ENCODE measurements at regions not wholly inside any gene's neighbourhood (a gene's known extent, or its start where the extent isn't known, plus 50 kb on each side); places are given as distances from the start of the nearest gene placed in this dataset.

GRCh38 chr1:30195424-30196134 lies 527.8 kb downstream of the MATN1 start:
- no peak overlapping the region for H3K4me3 ChIP-seq (ENCODE audit: low read length)
- no peak for DNase-seq (ENCODE audit: low read depth)
- TF ChIP-seq CTCF (IDR thresholded peaks at IDR 0.05; ENCODE audit: insufficient read depth, low read depth, low read length, missing control alignments), result no peak

DNA sequence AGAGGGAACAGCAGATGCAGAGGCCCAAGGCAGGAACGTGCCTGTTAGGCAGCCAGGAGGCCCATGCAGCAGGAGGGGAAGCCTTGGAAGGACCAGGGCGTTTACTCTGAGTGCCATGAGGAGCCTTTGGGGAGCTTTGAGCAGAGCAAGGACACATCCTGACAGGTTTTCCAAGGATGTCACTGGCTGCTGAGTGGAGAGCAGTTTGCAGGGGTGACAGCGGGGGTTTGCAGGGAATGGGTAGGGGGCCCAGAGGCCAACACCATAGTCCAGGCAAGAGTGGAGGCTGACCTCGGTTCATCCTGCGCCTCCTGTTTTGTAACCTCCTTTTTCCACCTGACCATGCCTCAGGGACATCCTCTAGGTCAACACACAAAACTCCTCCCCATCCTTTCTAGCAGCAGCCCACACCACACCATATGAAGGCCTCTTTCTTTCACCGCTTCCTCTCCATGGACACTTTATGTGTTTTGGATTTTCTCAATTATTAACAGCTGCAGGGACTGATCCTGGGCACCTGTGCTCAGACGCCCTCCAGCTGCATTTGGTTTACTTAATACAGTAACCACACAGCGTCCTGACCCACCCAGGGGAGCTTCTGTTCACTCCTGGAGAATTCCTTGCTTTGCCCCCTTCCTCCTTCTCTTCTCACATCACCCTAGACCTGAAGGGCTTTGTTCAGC lies 528.5 kb downstream of the MATN1 start:
- DNase-seq (ENCODE audit: low read depth), result no peak
- H3K4me3 ChIP-seq (ENCODE audit: low read length), result no peak overlapping the region
- no peak for TF ChIP-seq CTCF (IDR thresholded peaks at IDR 0.05; ENCODE audit: insufficient read depth, low read depth, low read length, missing control alignments)

DNA sequence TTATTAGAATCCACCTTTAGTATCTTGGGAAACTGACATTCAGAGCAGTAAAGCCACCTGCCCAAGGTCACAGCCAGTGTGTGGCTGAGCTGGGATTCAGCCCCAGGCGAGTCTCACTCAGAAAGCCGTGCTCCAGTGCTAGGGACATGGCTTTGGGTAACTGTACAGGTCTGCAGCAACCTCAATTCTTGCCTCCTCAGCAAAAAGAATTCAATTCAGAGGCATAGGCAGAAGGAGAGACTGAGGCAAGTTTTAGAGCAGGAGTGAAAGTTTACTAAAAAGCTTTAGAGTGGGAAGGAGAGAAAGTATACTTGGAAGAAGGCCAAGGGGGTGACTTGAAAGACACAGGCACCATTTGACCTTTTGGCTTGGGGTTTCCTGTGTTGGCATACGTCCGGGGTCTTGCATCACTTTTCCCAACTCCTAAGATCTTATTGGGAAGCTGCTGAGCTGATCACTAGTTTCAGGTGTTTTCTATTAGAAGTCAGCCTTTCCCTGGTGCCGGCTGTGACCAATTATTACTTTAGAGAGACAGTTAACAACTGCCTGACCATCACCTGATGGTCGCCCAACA lies 529.3 kb downstream of the MATN1 start:
- TF ChIP-seq CTCF (IDR thresholded peaks at IDR 0.05; ENCODE audit: insufficient read depth, low read depth, low read length, missing control alignments), result no peak
- H3K4me3 ChIP-seq (ENCODE audit: low read length), result no peak overlapping the region
- no peak for DNase-seq (ENCODE audit: low read depth)

- TF ChIP-seq CTCF (IDR thresholded peaks at IDR 0.05; ENCODE audit: insufficient read depth, low read depth, low read length, missing control alignments), result no peak
- H3K4me3 ChIP-seq (ENCODE audit: low read length), result no peak overlapping the region
- no peak for DNase-seq (ENCODE audit: low read depth)
Measured at GRCh38 chr1:30192969-30193630, 530.3 kb downstream of the MATN1 start.

DNA sequence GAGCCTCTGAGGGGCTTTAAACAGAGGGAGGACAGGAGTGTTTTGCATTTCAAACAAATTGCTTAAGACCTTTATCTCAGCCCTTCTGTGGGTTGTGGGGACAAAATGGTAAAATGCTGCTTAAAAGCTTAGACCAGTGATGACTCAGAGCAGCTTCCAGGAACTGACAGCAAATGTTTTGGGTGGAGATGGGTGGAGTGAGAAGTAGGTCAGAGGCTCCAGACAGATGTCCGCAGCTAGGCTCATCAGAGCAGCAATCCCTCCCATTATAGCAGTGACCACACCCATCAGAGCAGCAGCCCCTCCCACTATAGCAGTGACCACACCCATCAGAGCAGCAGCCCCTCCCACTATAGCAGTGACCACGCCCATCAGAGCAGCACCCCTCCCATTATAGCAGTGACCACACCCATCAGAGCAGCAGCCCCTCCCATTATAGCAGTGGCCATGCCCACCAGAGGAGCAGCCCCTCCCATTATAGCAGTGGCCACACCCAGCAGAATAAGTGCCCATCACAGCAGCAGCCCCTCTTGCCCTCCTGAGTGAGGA lies 532.2 kb downstream of the MATN1 start:
- peak; percentile 1 for DNase-seq (ENCODE audit: low read depth)
- no peak for TF ChIP-seq CTCF (IDR thresholded peaks at IDR 0.05; ENCODE audit: insufficient read depth, low read depth, low read length, missing control alignments)
- H3K4me3 ChIP-seq (ENCODE audit: low read length), result no peak overlapping the region

GRCh38 chr1:30190511-30191153 lies 532.8 kb downstream of the MATN1 start:
- no peak for DNase-seq (ENCODE audit: low read depth)
- no peak for TF ChIP-seq CTCF (IDR thresholded peaks at IDR 0.05; ENCODE audit: insufficient read depth, low read depth, low read length, missing control alignments)
- no peak overlapping the region for H3K4me3 ChIP-seq (ENCODE audit: low read length)

All from epithelial cell of esophagus (primary cell).